Esophagus muscularis mucosa (tissue), 4 donors: ENCODE measurements at regions not wholly inside any gene's neighbourhood (a gene's known extent, or its start where the extent isn't known, plus 50 kb on each side); places are given as distances from the start of the nearest gene placed in this dataset.

Experiments
- DNase-seq: peaks from one replicate; pipeline ENCODE4 v3.0.0-alpha.2; 2017; ENCODE audit errors: extremely low spot score
- H3K27ac ChIP-seq, 4 donors: fragments of 200-600 bp; sonication (generic); replicated peaks in 1 of 4; 1 replicate in 3 of 4; 2 replicates in 1 of 4; pipeline ENCODE4 v1.5.1; 2016 to 2019; ENCODE audit warnings: mild to moderate bottlenecking in 1 of 4
- H3K27me3 ChIP-seq, 4 donors: fragments of 200-600 bp; sonication (generic); one replicate each; pipeline versions ENCODE4 v1.5.1 to v1.6.0; 2016 to 2019
- H3K36me3 ChIP-seq, 4 donors: fragments of 200-600 bp; sonication (generic); one replicate each; pipeline ENCODE4 v1.5.1; 2016 to 2019
- H3K4me1 ChIP-seq, 4 donors: fragments of 200-600 bp; sonication (generic); one replicate each; pipeline ENCODE4 v1.5.1; 2016 to 2019
- H3K4me3 ChIP-seq, 4 donors: fragments of 200-600 bp; sonication (generic); 1 replicate in 2 of 4; 2 replicates in 2 of 4; pipeline ENCODE4 v1.5.1; 2016 to 2019; ENCODE audit warnings: mild to moderate bottlenecking in 4 of 4, moderate library complexity in 1 of 4
- H3K9me3 ChIP-seq, 4 donors: fragments of 200-600 bp; sonication (generic); 1 replicate in 3 of 4; 2 replicates in 1 of 4; pipeline ENCODE4 v1.5.1; 2016 to 2019
- EP300 ChIP-seq: sonication (generic); formaldehyde crosslinking; IDR thresholded peaks from one replicate; pipeline ENCODE4 v1.6.1; 2017; ENCODE audit warnings: antibody characterized with exemption
- POLR2A ChIP-seq: fragments of 450-650 bp; IDR thresholded peaks from one replicate; pipeline ENCODE4 v1.6.1; 2017; ENCODE audit warnings: antibody characterized with exemption, moderate library complexity, mild to moderate bottlenecking, low read depth
- POLR2AphosphoS5 ChIP-seq, 2 donors: sonication (generic); formaldehyde crosslinking; IDR thresholded peaks; one replicate each; pipeline ENCODE4 v1.6.1; 2017; ENCODE audit warnings: antibody characterized with exemption in 2 of 2
- whole genome bisulfite sequencing: methylation state at CpG from one replicate; pipeline ENCODE4 v1.1.5; 2018; 5-methylcytosine and 5-hydroxymethylcytosine counted together
- intact Hi-C: fragments of 100-400 bp; cut with DNase I; formaldehyde crosslinking; loops from one replicate; pipeline ENCODE4 v1.15.1; 2023
- TF ChIP-seq, protein P1 (sequence below), 3 experiments: fragments of 200-600 bp in 2 of 3; fragments of 450-650 bp in 1 of 3; sonication (generic) in 2 of 3; IDR thresholded peaks; one replicate each; pipeline ENCODE4 v1.5.1; 2017 to 2019; ENCODE audit warnings: antibody characterized with exemption in 3 of 3, mild to moderate bottlenecking in 2 of 3, moderate library complexity in 1 of 3

DNA sequence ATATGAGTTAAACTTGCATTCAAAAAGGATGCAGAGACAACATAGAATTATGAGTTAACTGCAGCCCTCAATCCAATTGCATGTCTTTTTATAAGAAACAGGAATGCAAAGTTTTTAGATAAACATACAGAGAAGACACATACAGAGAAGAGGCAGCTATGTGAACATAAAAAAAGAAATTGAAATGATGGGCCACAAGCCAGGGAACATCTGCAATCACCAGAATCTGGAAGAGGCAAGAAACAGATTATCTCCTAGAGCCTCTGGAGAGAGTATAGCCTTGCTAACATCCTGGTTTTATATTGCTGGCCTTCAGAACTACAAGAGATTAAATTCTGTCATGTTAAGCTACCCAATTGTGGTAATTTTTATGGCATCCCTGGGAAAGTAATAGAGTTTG lies 257.2 kb upstream of the EYS start:
- Histone ChIP-seq H3K27ac (no peak overlapping the region), H3K4me1 (no peaks in the 10 kb centered on the region), H3K36me3 (no peaks in the 10 kb centered on the region), H3K9me3 (no peaks in the 10 kb centered on the region), H3K4me3 (no peak overlapping the region), H3K27me3 (no peaks in the 10 kb centered on the region)
- intact Hi-C loops, result no loop called here
- TF ChIP-seq, protein P1, sequence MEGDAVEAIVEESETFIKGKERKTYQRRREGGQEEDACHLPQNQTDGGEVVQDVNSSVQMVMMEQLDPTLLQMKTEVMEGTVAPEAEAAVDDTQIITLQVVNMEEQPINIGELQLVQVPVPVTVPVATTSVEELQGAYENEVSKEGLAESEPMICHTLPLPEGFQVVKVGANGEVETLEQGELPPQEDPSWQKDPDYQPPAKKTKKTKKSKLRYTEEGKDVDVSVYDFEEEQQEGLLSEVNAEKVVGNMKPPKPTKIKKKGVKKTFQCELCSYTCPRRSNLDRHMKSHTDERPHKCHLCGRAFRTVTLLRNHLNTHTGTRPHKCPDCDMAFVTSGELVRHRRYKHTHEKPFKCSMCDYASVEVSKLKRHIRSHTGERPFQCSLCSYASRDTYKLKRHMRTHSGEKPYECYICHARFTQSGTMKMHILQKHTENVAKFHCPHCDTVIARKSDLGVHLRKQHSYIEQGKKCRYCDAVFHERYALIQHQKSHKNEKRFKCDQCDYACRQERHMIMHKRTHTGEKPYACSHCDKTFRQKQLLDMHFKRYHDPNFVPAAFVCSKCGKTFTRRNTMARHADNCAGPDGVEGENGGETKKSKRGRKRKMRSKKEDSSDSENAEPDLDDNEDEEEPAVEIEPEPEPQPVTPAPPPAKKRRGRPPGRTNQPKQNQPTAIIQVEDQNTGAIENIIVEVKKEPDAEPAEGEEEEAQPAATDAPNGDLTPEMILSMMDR (IDR thresholded peaks at IDR 0.05), result no peak
- TF ChIP-seq POLR2A (no peak), POLR2AphosphoS5 (IDR thresholded peaks at IDR 0.05) (no peak), EP300 (no peak)
- DNase-seq, result no peak

DNA sequence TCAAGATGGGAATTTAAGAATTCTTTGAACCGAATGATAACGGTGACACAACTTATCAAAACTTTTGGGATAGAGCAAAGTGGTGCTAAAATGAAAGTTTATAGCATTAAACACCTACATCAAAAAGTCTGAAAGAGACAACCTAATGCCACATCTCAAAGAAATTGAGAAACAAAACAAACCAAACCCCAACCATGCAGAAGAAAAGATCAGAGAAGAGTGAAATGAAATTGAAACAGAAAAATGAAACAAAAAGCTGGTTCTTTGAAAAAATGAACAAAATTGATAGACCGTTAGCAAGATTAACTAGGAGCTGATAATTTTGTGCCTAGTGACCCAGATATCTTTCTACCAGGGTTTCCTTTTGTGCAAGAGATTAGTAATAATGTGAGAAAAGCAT lies 248.0 kb upstream of the EYS start:
- Histone ChIP-seq H3K27ac (no peak overlapping the region), H3K36me3 (no peaks in the 10 kb centered on the region), H3K27me3 (no peaks in the 10 kb centered on the region), H3K4me3 (no peak overlapping the region), H3K4me1 (no peaks in the 10 kb centered on the region), H3K9me3 (no peaks in the 10 kb centered on the region)
- WGBS, result 94% methylated on average over 3 of the region's 3 CpGs
- intact Hi-C loops, result no loop called here
- TF ChIP-seq EP300 (no peak), POLR2AphosphoS5 (IDR thresholded peaks at IDR 0.05) (no peak), POLR2A (no peak)
- TF ChIP-seq, protein P1 (IDR thresholded peaks at IDR 0.05), result no peak
- no peak for DNase-seq

DNA sequence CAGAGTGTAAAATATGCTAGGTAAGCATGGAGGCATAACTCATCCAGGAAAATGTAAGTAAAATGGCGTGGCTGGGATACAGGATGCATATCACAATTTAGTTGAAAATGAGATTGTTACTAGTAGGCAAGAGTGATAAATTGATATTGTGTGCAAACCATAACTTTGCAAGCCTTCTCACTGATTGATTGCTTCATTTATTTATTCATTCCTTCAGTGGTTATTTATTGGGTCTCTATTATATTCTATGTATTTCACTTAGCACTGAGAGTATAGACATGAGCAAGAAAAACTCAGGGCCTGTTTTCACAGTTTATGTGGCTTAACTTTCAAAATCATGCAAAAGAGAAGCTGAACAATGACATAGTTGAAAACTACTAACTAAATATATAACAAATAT lies 241.0 kb upstream of the EYS start:
- TF ChIP-seq EP300 (no peak), POLR2AphosphoS5 (IDR thresholded peaks at IDR 0.05) (no peak), POLR2A (no peak)
- TF ChIP-seq, protein P1 (IDR thresholded peaks at IDR 0.05), result no peak
- intact Hi-C loops, result no loop called here

DNA sequence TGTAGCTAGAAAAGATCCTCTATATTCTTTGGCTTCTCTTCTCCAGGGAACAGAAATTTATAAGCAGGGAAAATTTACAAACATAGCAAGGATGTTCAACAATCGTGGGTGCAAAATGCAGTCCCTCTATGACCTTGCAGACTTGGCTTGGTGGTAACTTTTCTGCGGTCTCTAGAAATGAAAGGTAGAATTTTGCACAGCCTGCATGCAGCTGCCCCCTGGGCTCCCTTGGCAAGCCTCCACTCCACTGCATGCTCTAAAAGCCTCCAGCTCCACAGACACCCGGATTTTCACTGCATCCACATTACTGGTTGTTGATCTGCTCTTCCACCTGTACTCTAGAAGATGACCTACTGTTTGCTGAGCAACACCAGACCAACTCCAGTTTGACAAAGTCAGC lies 236.5 kb upstream of the EYS start:
- Histone ChIP-seq H3K9me3 (no peaks in the 10 kb centered on the region), H3K4me3 (no peak overlapping the region), H3K36me3 (no peaks in the 10 kb centered on the region), H3K27ac (no peak overlapping the region), H3K27me3 (no peaks in the 10 kb centered on the region), H3K4me1 (no peaks in the 10 kb centered on the region)
- DNase-seq, result no peak
- TF ChIP-seq POLR2A (no peak), EP300 (no peak), POLR2AphosphoS5 (IDR thresholded peaks at IDR 0.05) (no peak)
- TF ChIP-seq, protein P1 (IDR thresholded peaks at IDR 0.05), result no peak
- intact Hi-C loops, result no loop called here
- 60% methylated on average over 3 of the region's 3 CpGs for WGBS

More for the DNA sequence above, 241.0 kb upstream of the EYS start:
- Histone ChIP-seq H3K4me3 (no peak overlapping the region), H3K4me1 (no peaks in the 10 kb centered on the region), H3K9me3 (no peaks in the 10 kb centered on the region), H3K27ac (no peak overlapping the region), H3K36me3 (no peaks in the 10 kb centered on the region), H3K27me3 (no peaks in the 10 kb centered on the region)
- 90% methylated on average over 1 of the region's 1 CpG for WGBS
- DNase-seq, result no peak

DNA sequence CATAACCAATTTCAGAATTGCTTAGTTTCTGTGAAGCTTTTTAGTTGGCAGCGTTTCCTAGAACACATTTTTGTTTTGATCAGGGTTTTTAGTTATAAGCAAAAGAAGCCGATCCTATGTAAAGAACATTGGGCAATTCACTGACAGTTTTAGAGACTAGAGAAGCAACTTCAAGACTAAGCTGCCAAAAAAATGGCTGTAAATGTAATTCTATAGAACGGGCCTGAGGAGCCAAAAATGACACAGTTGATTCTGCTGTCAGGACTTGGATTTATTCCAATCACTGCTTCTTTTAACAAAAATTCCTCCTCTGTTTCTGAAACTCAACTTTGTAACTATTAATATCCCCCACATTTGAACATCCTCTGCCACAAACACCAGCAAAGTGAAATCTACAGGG lies 236.0 kb upstream of the EYS start:
- DNase-seq, result no peak
- intact Hi-C loops, result no loop called here
- TF ChIP-seq POLR2AphosphoS5 (IDR thresholded peaks at IDR 0.05) (no peak), EP300 (no peak), POLR2A (no peak)
- TF ChIP-seq, protein P1 (IDR thresholded peaks at IDR 0.05), result no peak
- no peaks in the 10 kb centered on the region for H3K36me3 ChIP-seq
- 44% methylated on average over 3 of the region's 3 CpGs for WGBS
- H3K4me1 ChIP-seq, result no peaks in the 10 kb centered on the region
- H3K27me3 ChIP-seq, result no peaks in the 10 kb centered on the region
- H3K4me3 ChIP-seq, result no peak overlapping the region
- no peak overlapping the region for H3K27ac ChIP-seq
- H3K9me3 ChIP-seq, result no peaks in the 10 kb centered on the region
